Brain microvascular endothelial cell (primary cell): ENCODE measurements at regions not wholly inside any gene's neighbourhood (a gene's known extent, or its start where the extent isn't known, plus 50 kb on each side); places are given as distances from the start of the nearest gene placed in this dataset.

ENCODE experiments used
- DNase-seq: peaks from one replicate; pipeline ENCODE4 v3.0.0-alpha.2; 2020
- H3K27ac ChIP-seq: fragments of 250-450 bp; sonication (Bioruptor Pico); 2 replicates; pipeline ENCODE4 v1.5.1; 2020; ENCODE audit warnings: mild to moderate bottlenecking, moderate library complexity
- H3K27me3 ChIP-seq: fragments of 250-450 bp; sonication (Bioruptor Pico); replicated peaks from 2 replicates; pipeline ENCODE4 v1.5.1; 2020; ENCODE audit warnings: mild to moderate bottlenecking
- H3K36me3 ChIP-seq: fragments of 250-450 bp; sonication (Bioruptor Pico); replicated peaks from 2 replicates; pipeline ENCODE4 v1.5.1; 2020; ENCODE audit warnings: mild to moderate bottlenecking
- H3K4me3 ChIP-seq: 2 replicates; pipeline ENCODE4 v1.5.1; 2011; ENCODE audit warnings: low read depth, mild to moderate bottlenecking, control low read depth, low read length, moderate library complexity
- CTCF ChIP-seq: IDR thresholded peaks from 2 replicates; pipeline ENCODE4 v1.5.1; 2011; ENCODE audit warnings: low read depth, mild to moderate bottlenecking, moderate library complexity, low read length, control low read depth, inconsistent platforms; ENCODE audit errors: missing control alignments
- in situ Hi-C: cut with HindIII; loops from 2 replicates; pipeline ENCODE4 v1.10.0; 2017; ENCODE audit warnings: low sequenced_read_pairs, low pct_ligation_motif_present

- no peaks in the 10 kb centered on the region for H3K36me3 ChIP-seq
- H3K27ac ChIP-seq = no peak overlapping the region
- TF ChIP-seq CTCF = no peak
- H3K27me3 ChIP-seq = no peaks in the 10 kb centered on the region
- no peak overlapping the region for H3K4me3 ChIP-seq
- DNase-seq = no peak
- in situ Hi-C loops = no loop called here
These were observed 1190.0 kb upstream of the ALCAM start for GRCh38 chr3:104176706-104177105.

DNA sequence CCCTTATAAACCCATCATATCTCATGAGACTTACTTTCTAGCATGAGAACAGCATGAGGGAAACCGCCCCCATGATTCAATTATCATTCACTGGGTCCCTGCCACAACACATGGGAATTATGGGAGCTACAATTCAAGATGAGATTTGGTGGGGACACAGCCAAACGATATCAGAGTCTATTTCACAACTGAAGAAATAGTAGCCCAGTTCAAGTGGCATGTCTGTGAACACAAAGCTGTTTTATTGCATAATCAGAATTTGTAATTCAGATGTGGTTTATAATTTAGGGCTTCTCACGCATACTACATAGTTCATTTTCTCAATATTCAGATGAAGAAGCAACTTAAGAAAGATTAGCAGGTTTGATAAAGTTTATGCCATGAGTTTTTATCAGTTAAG lies 1188.0 kb upstream of the ALCAM start:
- H3K4me3 ChIP-seq = no peak overlapping the region
- TF ChIP-seq CTCF = no peak
- H3K27ac ChIP-seq = no peak overlapping the region
- no peaks in the 10 kb centered on the region for H3K27me3 ChIP-seq
- DNase-seq = no peak
- in situ Hi-C loops = no loop called here
- H3K36me3 ChIP-seq = no peaks in the 10 kb centered on the region

DNA sequence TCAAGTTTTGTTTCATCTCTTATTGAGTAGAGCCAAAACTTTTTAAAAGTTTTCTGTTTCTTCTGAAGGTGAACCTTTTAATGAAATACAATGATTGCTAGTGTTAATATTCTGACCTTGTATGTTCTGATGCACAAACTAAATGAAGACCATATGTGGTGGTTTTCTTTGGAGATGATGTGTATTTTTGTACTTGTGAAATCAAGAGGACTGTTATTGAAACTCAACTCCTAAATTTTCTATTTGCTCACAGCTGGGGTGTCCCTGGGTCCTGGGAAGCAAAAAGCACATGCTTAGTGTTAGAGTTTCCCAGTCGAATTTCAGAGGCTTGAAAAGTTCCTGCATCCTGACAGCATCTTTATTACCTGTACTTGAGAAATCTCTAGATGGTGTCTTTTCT lies 1185.8 kb upstream of the ALCAM start:
- no peak for TF ChIP-seq CTCF
- Histone ChIP-seq H3K27ac (no peak overlapping the region), H3K36me3 (no peaks in the 10 kb centered on the region), H3K27me3 (no peaks in the 10 kb centered on the region), H3K4me3 (no peak overlapping the region)
- in situ Hi-C loops = no loop called here
- DNase-seq = no peak

DNA sequence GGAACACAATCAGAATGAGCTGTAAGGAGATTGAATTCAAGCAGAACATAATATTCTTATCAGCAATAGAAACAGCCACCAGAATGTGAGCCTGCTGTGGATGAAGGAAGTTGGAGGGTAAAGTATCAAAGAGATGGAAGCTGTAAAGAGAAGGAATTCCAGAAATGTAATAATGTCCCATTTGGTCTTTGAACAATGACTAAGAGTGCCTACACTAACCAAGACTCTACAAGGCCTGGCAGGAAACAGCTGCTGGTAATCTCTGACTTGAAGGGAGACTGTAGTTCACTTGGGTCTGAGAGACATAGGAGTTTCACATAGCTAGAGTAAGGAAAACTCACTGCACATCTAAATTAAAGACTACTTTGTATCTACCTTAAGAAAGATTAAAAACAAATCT lies 1176.0 kb upstream of the ALCAM start:
- Histone ChIP-seq H3K27ac (no peak overlapping the region), H3K27me3 (no peaks in the 10 kb centered on the region), H3K36me3 (no peaks in the 10 kb centered on the region), H3K4me3 (no peak overlapping the region)
- in situ Hi-C loops = no loop called here
- no peak for TF ChIP-seq CTCF
- DNase-seq = peak; percentile 25

DNA sequence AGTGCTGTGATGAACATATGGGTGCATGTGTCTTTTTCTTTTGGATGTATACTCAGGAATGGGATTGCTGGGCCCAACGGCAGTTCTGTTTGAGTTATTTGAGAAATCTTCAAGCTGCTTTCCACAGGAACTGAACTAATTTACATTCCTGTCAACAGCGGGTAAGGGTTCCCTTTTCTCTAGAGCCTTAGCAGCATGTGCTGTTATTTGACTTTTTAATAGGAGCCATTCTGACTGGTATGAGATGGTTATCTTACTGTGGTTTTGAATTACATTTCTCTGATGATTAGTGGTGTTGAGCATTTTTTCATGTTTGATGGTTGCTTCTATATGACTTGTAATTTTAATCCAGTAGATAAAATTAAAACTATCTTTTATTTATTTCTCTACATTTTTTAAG lies 1168.6 kb upstream of the ALCAM start:
- Histone ChIP-seq H3K27ac (no peak overlapping the region), H3K4me3 (no peak overlapping the region), H3K36me3 (no peaks in the 10 kb centered on the region), H3K27me3 (no peaks in the 10 kb centered on the region)
- no peak for DNase-seq
- in situ Hi-C loops = no loop called here
- no peak for TF ChIP-seq CTCF

DNA sequence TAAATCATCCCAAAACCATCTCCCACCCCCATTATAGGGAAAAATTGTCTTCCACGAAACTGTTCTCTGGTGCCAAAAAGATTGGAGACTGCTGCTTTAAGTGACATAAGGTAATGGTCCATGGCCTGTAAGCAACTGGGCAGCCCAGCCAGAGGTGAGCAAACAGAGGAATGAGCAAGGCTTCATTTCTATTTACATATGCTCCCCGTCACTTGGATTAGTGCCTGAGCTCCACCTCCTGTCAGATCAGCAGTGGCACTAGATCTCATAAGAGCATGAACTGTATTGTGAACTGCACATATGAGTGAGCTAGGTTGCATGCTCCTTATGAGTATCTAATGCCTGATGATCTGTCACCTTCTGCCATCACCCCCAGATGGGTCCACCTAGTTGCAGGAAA lies 1159.8 kb upstream of the ALCAM start:
- in situ Hi-C loops = no loop called here

More for the DNA sequence above, 1159.8 kb upstream of the ALCAM start:
- no peak for TF ChIP-seq CTCF
- H3K27ac ChIP-seq = no peak overlapping the region
- no peak for DNase-seq
- H3K36me3 ChIP-seq = no peaks in the 10 kb centered on the region
- H3K27me3 ChIP-seq = no peaks in the 10 kb centered on the region
- no peak overlapping the region for H3K4me3 ChIP-seq
